Ishikawa (cell line): ENCODE measurements at regions not wholly inside any gene's neighbourhood (a gene's known extent, or its start where the extent isn't known, plus 50 kb on each side); places are given as distances from the start of the nearest gene placed in this dataset.

Source experiments
- CEBPB ChIP-seq: IDR thresholded peaks from 2 replicates; pipeline ENCODE4 v1.6.1; 2012
- CREB1 ChIP-seq: IDR thresholded peaks from 2 replicates; pipeline ENCODE4 v1.6.1; 2012; ENCODE audit warnings: low read depth
- EGR1 ChIP-seq: IDR thresholded peaks from 2 replicates; pipeline ENCODE4 v1.6.1; 2012
- EP300 ChIP-seq: IDR thresholded peaks from 2 replicates; pipeline ENCODE4 v1.6.1; 2012; ENCODE audit warnings: borderline replicate concordance
- FOXM1 ChIP-seq: IDR thresholded peaks from 2 replicates; pipeline ENCODE4 v1.6.1; 2012; ENCODE audit warnings: low read depth, borderline replicate concordance
- MAX ChIP-seq: IDR thresholded peaks from 2 replicates; pipeline ENCODE4 v1.6.1; 2012
- NFIC ChIP-seq: IDR thresholded peaks from 2 replicates; pipeline ENCODE4 v1.6.1; 2012
- RAD21 ChIP-seq: IDR thresholded peaks from 2 replicates; pipeline ENCODE4 v1.6.1; 2012; ENCODE audit warnings: low read depth
- REST ChIP-seq: IDR thresholded peaks from 2 replicates; pipeline ENCODE4 v1.6.1; 2012; ENCODE audit warnings: low read depth, mild to moderate bottlenecking
- TAF1 ChIP-seq: IDR thresholded peaks from 2 replicates; pipeline ENCODE4 v1.6.1; 2012; ENCODE audit warnings: low read depth, mild to moderate bottlenecking
- TCF12 ChIP-seq: IDR thresholded peaks from 2 replicates; pipeline ENCODE4 v1.6.1; 2012; ENCODE audit warnings: low read depth
- TEAD4 ChIP-seq: IDR thresholded peaks from 2 replicates; pipeline ENCODE4 v1.6.1; 2012
- USF1 ChIP-seq: IDR thresholded peaks from 2 replicates; pipeline ENCODE4 v1.6.1; 2012
- YY1 ChIP-seq: IDR thresholded peaks from 2 replicates; pipeline ENCODE4 v1.6.1; 2012; ENCODE audit warnings: low read depth
- ZBTB7A ChIP-seq: IDR thresholded peaks from 2 replicates; pipeline ENCODE4 v1.6.1; 2012; ENCODE audit warnings: low read depth

- TF ChIP-seq NFIC (no peak), FOXM1 (no peak), ZBTB7A (no peak)
Measured at GRCh38 chr2:117321816-117322215, 492.7 kb upstream of the DDX18 start.

- no peak for TF ChIP-seq RAD21
- TF ChIP-seq CEBPB: no peak
- no peak for TF ChIP-seq MAX
- TF ChIP-seq CREB1: no peak
- TF ChIP-seq EGR1: no peak
- no peak for TF ChIP-seq TCF12
- no peak for TF ChIP-seq USF1
- TF ChIP-seq EP300: no peak
- TF ChIP-seq REST: no peak
- no peak for TF ChIP-seq TEAD4
- TF ChIP-seq TAF1: no peak
Measured at GRCh38 chr2:117323331-117323730, 491.2 kb upstream of the DDX18 start.

GRCh38 chr2:117330641-117331040 lies 483.9 kb upstream of the DDX18 start:
- TF ChIP-seq TAF1 (no peak), FOXM1 (no peak), USF1 (no peak), ZBTB7A (no peak), CEBPB (no peak), TEAD4 (no peak), REST (no peak), EP300 (no peak), YY1 (no peak), TCF12 (no peak), RAD21 (no peak), EGR1 (no peak), CREB1 (no peak), NFIC (no peak), MAX (no peak)

- TF ChIP-seq MAX: no peak
- TF ChIP-seq TEAD4: no peak
- TF ChIP-seq USF1: no peak
- no peak for TF ChIP-seq REST
- TF ChIP-seq ZBTB7A: no peak
- no peak for TF ChIP-seq TAF1
- TF ChIP-seq YY1: no peak
- TF ChIP-seq EP300: no peak
- TF ChIP-seq TCF12: no peak
Measured at GRCh38 chr2:117335967-117336366, 478.5 kb upstream of the DDX18 start.

- TF ChIP-seq FOXM1 (no peak), TEAD4 (no peak), CREB1 (no peak), TCF12 (no peak), ZBTB7A (no peak), NFIC (no peak), EP300 (no peak), TAF1 (no peak)
Measured at GRCh38 chr2:117336496-117336895, 478.0 kb upstream of the DDX18 start.
